ENCODE measurements at regions not wholly inside any gene's neighbourhood (a gene's known extent, or its start where the extent isn't known, plus 50 kb on each side); places are given as distances from the start of the nearest gene placed in this dataset.

GRCh38 chr6:120260636-120261035 lies 911.1 kb upstream of the MAN1A1 start:
- no peak overlapping the region for H3K4me2 ChIP-seq (ENCODE audit: low read length)
- H3K56ac ChIP-seq (ENCODE audit: low read length): no peak overlapping the region
- no peak overlapping the region for H3K27ac ChIP-seq (ENCODE audit: low read depth, low read length)
- no peaks in the 10 kb centered on the region for H3K36me3 ChIP-seq (ENCODE audit: control insufficient read depth, insufficient read depth, low read length)
- no peak overlapping the region for H4K8ac ChIP-seq (ENCODE audit: low read depth, low read length)
- H3K9ac ChIP-seq (ENCODE audit: low read length): no peak overlapping the region
- DNase-seq: no peak
- H3K4ac ChIP-seq (ENCODE audit: low read depth, low read length): no peak overlapping the region
- no peak overlapping the region for H3K23ac ChIP-seq (ENCODE audit: low read length)
- no peak overlapping the region for H3K18ac ChIP-seq (ENCODE audit: low read length)
- no peak overlapping the region for H2BK15ac ChIP-seq (replicated peaks; ENCODE audit: low read depth)
- no peaks in the 10 kb centered on the region for H3K79me2 ChIP-seq (ENCODE audit: control insufficient read depth, insufficient read depth, low read length)
- H2BK5ac ChIP-seq (ENCODE audit: low read length): no peak overlapping the region
- H3K4me3 ChIP-seq (ENCODE audit: low read length): no peak overlapping the region
- H3K27me3 ChIP-seq (ENCODE audit: insufficient read depth, low read length, poor library complexity): no peaks in the 10 kb centered on the region
- no peak overlapping the region for H2AK5ac ChIP-seq (ENCODE audit: low read length)
- WGBS (ENCODE audit: extremely low coverage, insufficient coverage, low lambda C conversion rate): no CpG with 5 or more reads among the region's 2 CpGs
- no peaks in the 10 kb centered on the region for H3K79me1 ChIP-seq (ENCODE audit: low read length)
- no peak overlapping the region for H4K5ac ChIP-seq (ENCODE audit: low read length)
- no peak overlapping the region for H2BK120ac ChIP-seq (ENCODE audit: low read depth, low read length)
- no peaks in the 10 kb centered on the region for H3K4me1 ChIP-seq (ENCODE audit: control insufficient read depth, low read depth, low read length)

DNA sequence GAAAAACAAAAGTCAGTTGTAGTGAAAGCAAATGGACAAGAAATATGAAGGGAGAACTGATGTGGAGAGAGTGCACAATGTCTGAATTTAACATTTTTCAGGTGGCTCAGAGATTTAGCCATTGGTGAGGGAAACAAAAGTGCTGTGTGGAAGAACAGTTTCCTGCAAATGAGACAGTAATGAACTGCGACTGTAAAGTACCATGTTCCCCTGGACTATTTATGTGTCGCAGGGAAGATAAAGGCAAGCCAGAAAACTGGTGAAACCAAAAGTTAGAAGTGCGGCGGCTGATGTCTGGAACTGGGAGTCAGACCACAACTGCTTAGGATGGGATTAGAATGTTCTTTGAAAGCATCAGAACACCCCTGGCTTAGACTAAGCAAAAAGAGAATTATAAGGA lies 905.1 kb upstream of the MAN1A1 start:
- no peaks in the 10 kb centered on the region for H3K4me1 ChIP-seq (ENCODE audit: control insufficient read depth, low read depth, low read length)
- no peaks in the 10 kb centered on the region for H3K36me3 ChIP-seq (ENCODE audit: control insufficient read depth, insufficient read depth, low read length)
- no peak overlapping the region for H3K4ac ChIP-seq (ENCODE audit: low read depth, low read length)
- H2BK120ac ChIP-seq (ENCODE audit: low read depth, low read length): no peak overlapping the region
- no peak overlapping the region for H4K8ac ChIP-seq (ENCODE audit: low read depth, low read length)
- no peak overlapping the region for H3K4me2 ChIP-seq (ENCODE audit: low read length)
- no peak overlapping the region for H3K23ac ChIP-seq (ENCODE audit: low read length)
- H4K5ac ChIP-seq (ENCODE audit: low read length): no peak overlapping the region
- no peak overlapping the region for H3K27ac ChIP-seq (ENCODE audit: low read depth, low read length)
- H2BK15ac ChIP-seq (replicated peaks; ENCODE audit: low read depth): no peak overlapping the region
- H3K79me1 ChIP-seq (ENCODE audit: low read length): no peaks in the 10 kb centered on the region
- DNase-seq: no peak
- no peak overlapping the region for H2BK5ac ChIP-seq (ENCODE audit: low read length)
- no peak overlapping the region for H3K18ac ChIP-seq (ENCODE audit: low read length)
- H3K9ac ChIP-seq (ENCODE audit: low read length): no peak overlapping the region
- H3K56ac ChIP-seq (ENCODE audit: low read length): no peak overlapping the region
- WGBS (ENCODE audit: extremely low coverage, insufficient coverage, low lambda C conversion rate): no CpG with 5 or more reads among the region's 4 CpGs
- no peaks in the 10 kb centered on the region for H3K79me2 ChIP-seq (ENCODE audit: control insufficient read depth, insufficient read depth, low read length)
- H3K4me3 ChIP-seq (ENCODE audit: low read length): no peak overlapping the region
- H2AK5ac ChIP-seq (ENCODE audit: low read length): no peak overlapping the region
- H3K27me3 ChIP-seq (ENCODE audit: insufficient read depth, low read length, poor library complexity): no peaks in the 10 kb centered on the region

DNA sequence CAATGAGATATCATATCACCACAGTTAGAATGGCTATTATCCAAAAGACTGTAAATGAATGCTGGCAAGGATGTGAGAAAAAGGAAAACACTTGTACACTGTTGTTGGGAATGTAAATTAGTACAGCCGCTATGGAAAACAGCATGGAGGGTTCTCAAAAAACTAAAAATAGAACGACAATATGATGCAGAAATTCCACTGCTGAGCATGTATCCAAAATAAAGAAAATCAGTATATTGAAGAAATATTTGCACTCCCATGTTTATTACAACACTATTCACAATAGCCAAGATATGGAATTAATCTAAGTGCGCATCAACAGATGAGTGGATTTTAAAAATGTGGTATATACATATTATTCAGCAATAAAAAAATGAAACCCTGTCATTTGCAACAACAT lies 898.9 kb upstream of the MAN1A1 start:
- Histone ChIP-seq H3K36me3 (ENCODE audit: control insufficient read depth, insufficient read depth, low read length) (no peaks in the 10 kb centered on the region), H4K5ac (ENCODE audit: low read length) (no peak overlapping the region), H3K4me2 (ENCODE audit: low read length) (no peak overlapping the region), H3K4ac (ENCODE audit: low read depth, low read length) (no peak overlapping the region), H3K27ac (ENCODE audit: low read depth, low read length) (no peak overlapping the region), H3K4me3 (ENCODE audit: low read length) (no peak overlapping the region), H3K79me2 (ENCODE audit: control insufficient read depth, insufficient read depth, low read length) (no peaks in the 10 kb centered on the region), H4K8ac (ENCODE audit: low read depth, low read length) (no peak overlapping the region), H2BK15ac (replicated peaks; ENCODE audit: low read depth) (no peak overlapping the region), H3K4me1 (ENCODE audit: control insufficient read depth, low read depth, low read length) (no peaks in the 10 kb centered on the region), H3K27me3 (ENCODE audit: insufficient read depth, low read length, poor library complexity) (no peaks in the 10 kb centered on the region), H3K9ac (ENCODE audit: low read length) (no peak overlapping the region), H3K18ac (ENCODE audit: low read length) (no peak overlapping the region), H2BK5ac (ENCODE audit: low read length) (no peak overlapping the region), H3K56ac (ENCODE audit: low read length) (no peak overlapping the region), H3K79me1 (ENCODE audit: low read length) (no peaks in the 10 kb centered on the region), H2BK120ac (ENCODE audit: low read depth, low read length) (no peak overlapping the region), H3K23ac (ENCODE audit: low read length) (no peak overlapping the region), H2AK5ac (ENCODE audit: low read length) (no peak overlapping the region)
- DNase-seq: no peak
- no CpG with 5 or more reads among the region's 3 CpGs for WGBS (ENCODE audit: extremely low coverage, insufficient coverage, low lambda C conversion rate)

DNA sequence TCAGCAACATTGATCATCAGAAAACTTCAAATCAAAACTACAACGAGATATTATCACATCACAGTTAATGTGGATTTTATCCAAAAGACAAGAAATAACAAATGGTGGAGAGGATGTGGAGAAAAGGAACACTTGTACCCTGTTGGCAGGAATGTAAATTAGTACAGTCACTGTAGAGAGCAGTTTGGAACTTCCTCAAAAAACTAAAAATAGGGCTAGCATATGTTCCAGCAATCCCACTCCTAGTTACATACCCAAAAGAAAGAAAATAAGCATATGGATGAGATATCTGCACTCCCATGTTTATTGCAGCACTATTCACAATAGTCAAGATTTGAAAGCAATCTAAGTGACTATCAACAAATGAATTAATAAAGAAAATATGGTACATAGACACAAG lies 887.7 kb upstream of the MAN1A1 start:
- no peak overlapping the region for H3K4me3 ChIP-seq (ENCODE audit: low read length)
- H3K4me1 ChIP-seq (ENCODE audit: control insufficient read depth, low read depth, low read length): no peaks in the 10 kb centered on the region
- H3K9ac ChIP-seq (ENCODE audit: low read length): no peak overlapping the region
- no peak overlapping the region for H3K27ac ChIP-seq (ENCODE audit: low read depth, low read length)
- no peaks in the 10 kb centered on the region for H3K79me1 ChIP-seq (ENCODE audit: low read length)
- no peak overlapping the region for H3K4me2 ChIP-seq (ENCODE audit: low read length)
- H3K56ac ChIP-seq (ENCODE audit: low read length): no peak overlapping the region
- H4K5ac ChIP-seq (ENCODE audit: low read length): no peak overlapping the region
- DNase-seq: no peak
- no peak overlapping the region for H3K18ac ChIP-seq (ENCODE audit: low read length)
- no peak overlapping the region for H2BK15ac ChIP-seq (replicated peaks; ENCODE audit: low read depth)
- H2AK5ac ChIP-seq (ENCODE audit: low read length): no peak overlapping the region
- no CpG with 5 or more reads among the region's 1 CpG for WGBS (ENCODE audit: extremely low coverage, insufficient coverage, low lambda C conversion rate)
- no peak overlapping the region for H2BK120ac ChIP-seq (ENCODE audit: low read depth, low read length)
- H3K27me3 ChIP-seq (ENCODE audit: insufficient read depth, low read length, poor library complexity): no peaks in the 10 kb centered on the region
- H3K23ac ChIP-seq (ENCODE audit: low read length): no peak overlapping the region
- H4K8ac ChIP-seq (ENCODE audit: low read depth, low read length): no peak overlapping the region
- H3K79me2 ChIP-seq (ENCODE audit: control insufficient read depth, insufficient read depth, low read length): no peaks in the 10 kb centered on the region
- H3K4ac ChIP-seq (ENCODE audit: low read depth, low read length): no peak overlapping the region
- no peak overlapping the region for H2BK5ac ChIP-seq (ENCODE audit: low read length)
- no peaks in the 10 kb centered on the region for H3K36me3 ChIP-seq (ENCODE audit: control insufficient read depth, insufficient read depth, low read length)

DNA sequence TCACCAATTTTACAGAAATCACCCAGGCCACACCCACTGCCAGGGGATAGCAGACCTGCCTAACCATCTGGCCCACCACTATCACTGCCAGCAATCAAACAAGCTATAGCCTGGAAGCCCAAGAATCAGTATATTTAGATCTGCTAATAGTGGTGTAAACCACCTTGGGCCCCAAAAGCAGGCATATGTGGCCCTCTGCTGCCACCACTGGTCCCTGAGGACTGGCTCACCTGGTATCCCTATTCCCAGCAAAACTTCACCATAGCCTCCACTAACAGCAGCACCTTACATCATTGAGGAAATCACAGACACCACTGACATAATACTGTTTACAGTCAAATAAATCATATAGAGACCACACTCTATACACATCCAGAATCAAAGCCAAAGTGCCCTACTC lies 880.4 kb upstream of the MAN1A1 start:
- Histone ChIP-seq H3K23ac (ENCODE audit: low read length) (no peak overlapping the region), H4K5ac (ENCODE audit: low read length) (no peak overlapping the region), H3K79me1 (ENCODE audit: low read length) (no peaks in the 10 kb centered on the region), H3K27me3 (ENCODE audit: insufficient read depth, low read length, poor library complexity) (no peaks in the 10 kb centered on the region), H4K8ac (ENCODE audit: low read depth, low read length) (no peak overlapping the region), H2BK5ac (ENCODE audit: low read length) (no peak overlapping the region), H2BK120ac (ENCODE audit: low read depth, low read length) (no peak overlapping the region), H3K4ac (ENCODE audit: low read depth, low read length) (no peak overlapping the region), H2BK15ac (replicated peaks; ENCODE audit: low read depth) (no peak overlapping the region), H3K4me1 (ENCODE audit: control insufficient read depth, low read depth, low read length) (no peaks in the 10 kb centered on the region), H3K27ac (ENCODE audit: low read depth, low read length) (no peak overlapping the region), H3K4me3 (ENCODE audit: low read length) (no peak overlapping the region), H3K56ac (ENCODE audit: low read length) (no peak overlapping the region), H3K18ac (ENCODE audit: low read length) (no peak overlapping the region), H3K4me2 (ENCODE audit: low read length) (no peak overlapping the region), H3K79me2 (ENCODE audit: control insufficient read depth, insufficient read depth, low read length) (no peaks in the 10 kb centered on the region), H3K9ac (ENCODE audit: low read length) (no peak overlapping the region), H2AK5ac (ENCODE audit: low read length) (no peak overlapping the region), H3K36me3 (ENCODE audit: control insufficient read depth, insufficient read depth, low read length) (no peaks in the 10 kb centered on the region)
- peak; percentile 44 for DNase-seq

DNA sequence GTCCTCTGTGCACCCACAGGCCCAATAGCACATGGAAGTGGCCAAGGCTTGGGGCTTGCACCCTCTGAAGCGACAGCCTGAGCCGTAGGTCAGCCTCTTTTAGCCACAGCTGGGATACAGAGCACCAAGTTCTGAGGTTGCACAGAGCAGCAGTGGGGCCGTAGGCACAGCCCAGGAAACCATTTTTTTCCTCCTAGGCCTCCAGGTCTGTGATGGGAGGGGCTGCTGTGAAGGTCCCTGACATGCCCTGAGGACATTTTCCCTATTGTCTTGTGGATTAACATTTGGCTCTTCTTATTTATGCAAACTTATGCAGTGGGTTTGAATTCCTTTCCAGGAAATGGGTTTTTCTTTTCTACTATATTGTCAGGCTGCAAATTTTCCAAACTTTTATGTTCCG lies 878.7 kb upstream of the MAN1A1 start:
- no peak overlapping the region for H3K56ac ChIP-seq (ENCODE audit: low read length)
- H4K5ac ChIP-seq (ENCODE audit: low read length): no peak overlapping the region
- H3K4me2 ChIP-seq (ENCODE audit: low read length): no peak overlapping the region
- peak; percentile 45 for DNase-seq
- peak overlapping the region; percentile 32 for H3K18ac ChIP-seq (ENCODE audit: low read length)
- H3K79me2 ChIP-seq (ENCODE audit: control insufficient read depth, insufficient read depth, low read length): no peaks in the 10 kb centered on the region
- no peaks in the 10 kb centered on the region for H3K79me1 ChIP-seq (ENCODE audit: low read length)
- no peak overlapping the region for H3K9ac ChIP-seq (ENCODE audit: low read length)
- no peak overlapping the region for H3K27ac ChIP-seq (ENCODE audit: low read depth, low read length)
- WGBS (ENCODE audit: extremely low coverage, insufficient coverage, low lambda C conversion rate): no CpG with 5 or more reads among the region's 4 CpGs
- no peak overlapping the region for H3K23ac ChIP-seq (ENCODE audit: low read length)
- no peak overlapping the region for H3K4me3 ChIP-seq (ENCODE audit: low read length)
- H2BK120ac ChIP-seq (ENCODE audit: low read depth, low read length): no peak overlapping the region
- no peaks in the 10 kb centered on the region for H3K36me3 ChIP-seq (ENCODE audit: control insufficient read depth, insufficient read depth, low read length)
- H3K27me3 ChIP-seq (ENCODE audit: insufficient read depth, low read length, poor library complexity): no peaks in the 10 kb centered on the region
- no peak overlapping the region for H4K8ac ChIP-seq (ENCODE audit: low read depth, low read length)
- no peak overlapping the region for H2BK15ac ChIP-seq (replicated peaks; ENCODE audit: low read depth)
- H2BK5ac ChIP-seq (ENCODE audit: low read length): no peak overlapping the region
- no peak overlapping the region for H2AK5ac ChIP-seq (ENCODE audit: low read length)
- no peaks in the 10 kb centered on the region for H3K4me1 ChIP-seq (ENCODE audit: control insufficient read depth, low read depth, low read length)
- no peak overlapping the region for H3K4ac ChIP-seq (ENCODE audit: low read depth, low read length)

Measured in mesendoderm (in vitro differentiated cells).